ENCODE measurements at regions not wholly inside any gene's neighbourhood (a gene's known extent, or its start where the extent isn't known, plus 50 kb on each side); places are given as distances from the start of the nearest gene placed in this dataset.

DNA sequence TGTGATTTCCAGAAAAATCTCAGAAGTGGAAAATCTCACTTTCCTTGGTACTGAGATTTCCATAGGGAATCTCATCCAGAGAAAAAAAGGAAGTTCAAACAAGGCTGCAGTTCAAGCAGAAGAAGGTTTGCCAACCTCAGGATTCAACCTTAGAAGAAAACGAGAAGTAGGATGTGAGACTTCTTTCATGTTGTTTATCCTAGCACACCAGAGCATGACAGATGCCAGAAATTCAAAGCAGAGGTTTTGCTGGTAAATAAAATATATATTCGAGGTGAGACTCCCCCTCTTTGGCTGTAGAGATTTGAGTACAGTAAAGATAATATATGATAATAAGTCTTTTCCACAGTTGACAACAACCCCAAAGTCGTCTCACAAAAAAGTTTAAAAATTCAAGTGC, 116.9 kb upstream of the SMC2 start:
- Mint-ChIP-seq H3K9me3 (no peaks in the 10 kb centered on the region), H3K27me3 (no peaks in the 10 kb centered on the region), H3K4me3 (no peak overlapping the region), H3K4me1 (no peaks in the 10 kb centered on the region), H3K27ac (no peak overlapping the region), H3K36me3 (no peaks in the 10 kb centered on the region)
- DNase-seq: no peak
- CTCF ChIA-PET: no interaction called here

DNA sequence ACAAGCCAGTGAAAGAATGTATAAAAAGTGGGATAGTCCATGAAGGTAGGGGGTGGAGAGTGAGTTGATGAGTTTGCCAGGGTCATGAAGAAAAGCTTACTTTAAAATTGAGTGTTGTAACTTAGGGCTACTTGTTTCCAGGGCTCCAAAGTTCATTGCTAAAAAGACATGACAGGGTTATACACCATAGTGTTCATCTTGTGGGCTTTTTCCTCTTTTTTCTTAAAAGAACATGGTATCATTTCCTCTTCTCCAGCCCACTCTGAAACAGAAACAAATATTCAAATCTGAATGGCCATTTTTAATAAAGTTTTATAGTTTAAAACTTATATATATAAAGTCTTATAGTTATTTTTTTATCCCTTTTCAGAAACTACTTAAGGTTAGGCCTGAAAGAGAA, 115.7 kb upstream of the SMC2 start:
- CTCF ChIA-PET: no interaction called here
- no peaks in the 10 kb centered on the region for H3K9me3 Mint-ChIP-seq
- no peak overlapping the region for H3K4me3 Mint-ChIP-seq
- no peaks in the 10 kb centered on the region for H3K4me1 Mint-ChIP-seq
- H3K27ac Mint-ChIP-seq: no peak overlapping the region
- no peaks in the 10 kb centered on the region for H3K27me3 Mint-ChIP-seq
- DNase-seq: no peak
- no peaks in the 10 kb centered on the region for H3K36me3 Mint-ChIP-seq

DNA sequence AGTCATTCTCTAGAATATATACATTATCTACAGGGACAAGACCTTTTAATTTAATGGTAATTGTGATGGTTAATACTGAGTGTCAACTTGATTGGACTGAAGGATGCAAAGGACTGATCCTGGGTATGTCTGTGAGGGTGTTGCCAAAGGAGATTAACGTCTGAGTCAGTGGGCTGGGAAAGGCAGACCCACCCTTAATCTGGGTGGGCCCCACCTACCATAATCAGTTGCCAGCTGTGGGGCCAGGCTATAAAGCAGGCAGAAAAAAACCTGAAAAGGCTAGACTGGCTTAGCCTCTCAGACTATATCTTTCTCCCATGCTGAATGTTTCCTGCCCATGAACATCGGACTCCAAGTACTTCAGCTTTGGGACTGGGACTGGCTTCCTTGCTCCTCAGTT, 112.2 kb upstream of the SMC2 start:
- no peaks in the 10 kb centered on the region for H3K4me1 Mint-ChIP-seq
- no peak overlapping the region for H3K27ac Mint-ChIP-seq
- no peak for DNase-seq
- no peaks in the 10 kb centered on the region for H3K9me3 Mint-ChIP-seq
- no peaks in the 10 kb centered on the region for H3K36me3 Mint-ChIP-seq
- no peak overlapping the region for H3K4me3 Mint-ChIP-seq
- no peaks in the 10 kb centered on the region for H3K27me3 Mint-ChIP-seq
- CTCF ChIA-PET: no interaction called here

DNA sequence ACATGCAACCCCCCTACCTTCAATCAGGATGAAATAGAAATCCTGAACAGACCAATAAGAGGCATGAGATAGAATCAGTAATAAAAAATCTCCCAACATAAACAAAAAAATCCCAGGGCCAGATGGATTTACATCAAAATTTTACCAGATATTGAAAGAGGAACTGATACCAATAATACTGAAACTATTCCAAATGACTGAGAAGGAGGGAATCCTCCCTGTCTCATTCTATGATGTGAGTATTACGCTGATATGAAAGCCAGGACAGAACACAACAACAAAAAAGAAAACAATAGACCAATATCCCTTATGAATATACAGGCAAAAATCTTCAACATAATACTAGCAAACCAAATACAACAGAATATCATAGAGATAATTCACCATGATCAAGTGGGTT, 109.0 kb upstream of the SMC2 start:
- CTCF ChIA-PET: no interaction called here
- Mint-ChIP-seq H3K4me3 (no peak overlapping the region), H3K4me1 (no peaks in the 10 kb centered on the region), H3K9me3 (no peaks in the 10 kb centered on the region), H3K27ac (no peak overlapping the region), H3K36me3 (no peaks in the 10 kb centered on the region), H3K27me3 (no peaks in the 10 kb centered on the region)
- DNase-seq: no peak

DNA sequence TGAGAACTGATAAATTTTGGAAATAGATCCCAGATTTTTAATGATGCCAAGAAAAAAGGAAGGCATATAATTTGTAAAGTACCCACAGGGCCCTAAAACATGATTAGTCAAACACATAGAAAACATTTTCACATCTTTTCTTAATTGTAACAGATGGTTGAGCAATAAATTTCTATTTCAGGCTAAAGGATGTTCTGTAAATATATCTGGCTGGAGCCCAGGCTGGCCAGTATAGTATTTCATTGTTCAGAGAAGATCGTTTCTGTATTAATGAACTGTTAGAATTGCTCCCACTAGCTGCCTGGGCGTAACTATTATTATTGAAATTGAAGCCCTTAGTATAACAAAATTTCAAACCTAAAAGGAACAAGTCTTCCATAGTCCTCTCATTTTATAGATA, 105.3 kb upstream of the SMC2 start:
- Mint-ChIP-seq H3K9me3 (no peaks in the 10 kb centered on the region), H3K36me3 (no peaks in the 10 kb centered on the region), H3K27ac (no peak overlapping the region), H3K27me3 (no peaks in the 10 kb centered on the region), H3K4me3 (no peak overlapping the region), H3K4me1 (no peaks in the 10 kb centered on the region)
- CTCF ChIA-PET: no interaction called here
- no peak for DNase-seq

DNA sequence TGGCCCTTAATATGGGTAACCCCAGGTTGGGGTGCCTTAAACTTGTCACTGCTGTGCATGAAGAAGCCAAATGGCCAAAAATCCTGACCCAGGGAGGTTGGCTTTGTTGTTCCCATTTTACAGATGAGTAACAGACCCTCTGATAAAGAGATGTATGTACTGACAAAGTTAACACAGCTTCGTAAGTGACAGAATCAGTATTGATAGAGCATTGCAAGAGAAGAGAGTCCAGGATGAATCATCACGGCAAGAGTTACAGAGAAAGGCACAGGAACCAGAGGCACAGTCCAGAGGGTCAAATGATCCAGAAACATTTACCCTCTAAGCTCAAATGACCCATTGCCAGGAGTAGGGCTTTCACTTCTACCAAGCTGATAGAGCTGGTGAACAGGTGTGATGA, 103.8 kb upstream of the SMC2 start:
- DNase-seq: no peak
- Mint-ChIP-seq H3K27ac (no peak overlapping the region), H3K4me1 (no peaks in the 10 kb centered on the region), H3K4me3 (no peak overlapping the region), H3K9me3 (no peaks in the 10 kb centered on the region), H3K27me3 (no peaks in the 10 kb centered on the region), H3K36me3 (no peaks in the 10 kb centered on the region)
- CTCF ChIA-PET: no interaction called here

DNA sequence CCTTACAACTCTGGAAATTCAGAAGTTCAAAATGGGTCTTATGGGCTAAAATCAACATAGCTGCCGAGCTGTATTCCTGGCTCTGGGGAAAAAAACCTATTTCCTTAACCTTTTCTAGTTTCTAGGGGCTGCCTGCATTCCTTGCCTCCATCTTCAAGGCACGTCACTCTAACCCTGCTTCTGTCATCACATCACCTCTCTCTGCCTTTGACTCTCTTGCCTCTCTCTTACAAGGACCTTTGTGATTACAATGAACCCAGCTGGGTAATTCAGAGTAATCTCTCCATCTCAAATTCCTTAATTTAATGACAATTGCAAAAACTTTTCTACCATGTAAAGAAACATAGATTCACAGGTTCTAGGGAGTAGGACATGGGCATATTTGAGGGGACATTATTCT, 103.1 kb upstream of the SMC2 start:
- Mint-ChIP-seq H3K27me3 (no peaks in the 10 kb centered on the region), H3K27ac (no peak overlapping the region), H3K4me3 (no peak overlapping the region), H3K9me3 (no peaks in the 10 kb centered on the region), H3K4me1 (no peaks in the 10 kb centered on the region), H3K36me3 (no peaks in the 10 kb centered on the region)
- CTCF ChIA-PET: no interaction called here
- DNase-seq: no peak

DNA sequence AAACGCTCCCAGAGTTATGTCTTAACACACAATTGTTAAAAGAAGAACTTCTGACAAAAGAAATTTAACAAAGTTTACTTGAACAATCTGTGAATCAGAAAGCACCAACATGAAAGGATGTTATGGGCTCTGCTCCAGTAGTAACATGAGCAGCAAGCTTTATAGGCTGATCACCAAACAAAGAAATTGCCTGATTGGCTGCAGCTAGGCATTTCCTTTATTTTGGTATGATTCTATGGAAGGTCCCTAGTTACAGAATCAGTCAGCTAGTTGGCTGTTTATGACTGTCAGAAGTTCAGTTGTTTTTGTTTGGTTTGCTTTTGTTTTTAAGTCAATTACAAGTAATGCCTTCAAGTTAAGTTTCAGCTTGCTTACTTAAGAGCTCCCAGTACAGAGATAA, 102.4 kb upstream of the SMC2 start:
- Mint-ChIP-seq H3K27me3 (no peaks in the 10 kb centered on the region), H3K9me3 (no peaks in the 10 kb centered on the region), H3K27ac (no peak overlapping the region), H3K4me3 (no peak overlapping the region), H3K4me1 (no peaks in the 10 kb centered on the region), H3K36me3 (no peaks in the 10 kb centered on the region)
- CTCF ChIA-PET: no interaction called here
- DNase-seq: no peak

DNA sequence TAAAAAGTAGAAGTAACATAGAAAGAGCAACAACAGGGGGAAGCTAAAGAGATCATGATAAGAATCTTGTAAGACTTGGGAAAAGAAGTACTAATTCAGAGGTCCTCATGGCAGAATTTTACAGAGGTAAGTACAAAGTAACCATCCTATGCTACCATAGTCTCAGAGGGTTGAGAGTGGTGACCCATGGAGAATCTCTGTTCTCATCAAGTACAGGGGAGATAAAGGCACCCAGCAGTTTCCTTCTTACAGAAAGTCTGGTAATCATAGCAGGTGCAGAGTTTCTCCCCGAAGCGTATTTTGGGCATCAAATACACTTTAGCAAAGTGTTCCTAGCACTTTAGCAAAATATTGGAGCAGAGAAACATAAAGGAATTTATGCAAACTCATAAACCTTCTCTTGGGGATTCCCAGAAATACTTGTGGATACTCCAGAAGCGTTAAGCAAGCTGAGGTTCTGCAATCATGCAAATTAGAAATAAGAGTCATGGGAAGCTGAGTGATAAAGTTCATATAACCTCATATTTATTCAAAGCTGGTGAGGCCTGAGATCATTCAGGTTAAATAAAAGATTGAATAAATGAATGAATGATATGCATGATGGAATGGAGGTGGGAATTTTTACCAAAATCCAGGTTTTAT, 101.0 kb upstream of the SMC2 start:
- CTCF ChIA-PET: no interaction called here
- no peaks in the 10 kb centered on the region for H3K36me3 Mint-ChIP-seq
- no peak for DNase-seq
- no peaks in the 10 kb centered on the region for H3K4me1 Mint-ChIP-seq
- no peaks in the 10 kb centered on the region for H3K9me3 Mint-ChIP-seq
- no peak overlapping the region for H3K27ac Mint-ChIP-seq
- H3K4me3 Mint-ChIP-seq: no peak overlapping the region
- H3K27me3 Mint-ChIP-seq: no peaks in the 10 kb centered on the region

DNA sequence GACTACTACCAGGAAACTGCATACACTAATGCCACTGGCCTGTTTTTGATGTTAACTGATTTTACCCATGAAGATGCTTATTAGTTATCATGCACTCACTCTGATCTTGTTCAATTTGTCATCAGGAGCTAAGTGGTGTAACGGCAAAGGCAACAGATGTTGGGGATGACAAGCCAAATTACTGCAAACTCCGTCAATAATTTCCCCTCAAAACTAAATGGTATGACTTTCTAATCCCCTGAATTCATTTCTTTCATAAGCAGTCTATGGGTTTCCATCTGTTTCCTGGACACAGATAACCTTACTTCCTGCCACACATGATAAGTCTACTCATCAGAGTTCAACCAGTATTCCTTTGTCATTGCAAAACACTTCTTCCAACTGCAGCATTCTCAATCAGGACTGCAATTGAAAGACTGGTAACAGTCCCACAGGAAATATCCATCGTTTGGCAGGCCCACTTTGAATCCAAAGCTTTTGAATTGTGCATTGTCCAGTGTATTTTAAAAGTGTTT, 96.2 kb upstream of the SMC2 start:
- DNase-seq: no peak
- no peaks in the 10 kb centered on the region for H3K27me3 Mint-ChIP-seq
- no peak overlapping the region for H3K27ac Mint-ChIP-seq
- no peaks in the 10 kb centered on the region for H3K9me3 Mint-ChIP-seq
- CTCF ChIA-PET: no interaction called here
- H3K36me3 Mint-ChIP-seq: no peaks in the 10 kb centered on the region
- no peaks in the 10 kb centered on the region for H3K4me1 Mint-ChIP-seq
- H3K4me3 Mint-ChIP-seq: no peak overlapping the region

DNA sequence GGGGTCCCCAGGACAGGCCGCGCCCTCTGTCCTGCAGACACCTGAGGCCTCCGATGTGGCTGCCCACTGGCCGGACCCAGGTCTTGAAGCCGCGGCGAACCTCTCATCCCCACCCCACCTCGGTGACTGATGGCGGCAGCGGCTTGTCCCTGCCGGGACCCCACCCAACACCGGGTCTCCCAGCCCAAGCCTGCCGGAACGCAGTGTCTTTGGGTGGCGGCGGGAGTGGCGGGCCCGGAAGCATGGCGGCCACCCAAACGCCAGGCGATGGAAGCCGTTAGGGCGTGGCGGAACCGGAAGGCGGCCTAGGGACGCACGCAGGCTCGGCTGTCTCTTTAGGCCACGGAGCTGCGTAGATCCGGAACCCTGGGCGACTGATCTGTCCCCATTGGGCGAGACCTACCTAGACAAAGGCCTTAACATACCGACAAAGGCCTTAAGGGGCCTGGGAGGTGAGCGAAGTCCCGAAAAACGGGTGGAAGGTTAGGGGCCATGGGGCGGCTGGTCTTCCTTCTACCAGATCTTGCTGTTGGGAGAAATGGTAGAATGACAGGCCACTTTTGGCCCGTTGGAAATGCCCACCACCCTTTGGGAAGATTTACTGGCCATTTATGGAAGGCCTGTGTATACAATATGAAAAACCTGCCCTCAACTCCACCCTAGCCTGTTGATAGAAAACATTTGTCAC, 94.6 kb upstream of the SMC2 start:
- no peak overlapping the region for H3K4me3 Mint-ChIP-seq
- no peak overlapping the region for H3K27ac Mint-ChIP-seq
- CTCF ChIA-PET: no interaction called here
- no peaks in the 10 kb centered on the region for H3K36me3 Mint-ChIP-seq
- no peak for DNase-seq
- no peaks in the 10 kb centered on the region for H3K4me1 Mint-ChIP-seq
- H3K27me3 Mint-ChIP-seq: no peaks in the 10 kb centered on the region
- no peaks in the 10 kb centered on the region for H3K9me3 Mint-ChIP-seq

DNA sequence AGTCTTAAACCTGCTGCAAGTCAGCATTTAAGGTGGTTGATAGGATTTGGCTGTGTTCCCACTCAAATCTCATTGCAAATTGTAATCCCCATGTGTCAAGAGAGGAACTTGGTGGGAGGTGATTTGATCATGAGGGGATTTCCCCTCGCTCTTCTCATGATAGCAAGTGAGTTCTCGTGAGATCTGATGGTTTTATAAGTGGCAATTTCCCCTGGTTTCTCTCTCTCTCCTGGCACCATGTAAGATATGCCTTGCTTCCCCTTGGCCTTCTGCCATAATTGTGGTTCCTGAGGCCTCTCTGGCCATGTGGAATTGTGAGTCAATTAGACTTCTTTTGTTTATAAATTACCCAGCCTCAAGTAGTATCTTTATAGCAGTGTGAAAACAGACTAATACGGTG, 84.3 kb upstream of the SMC2 start:
- no peak for DNase-seq
- no peak overlapping the region for H3K4me3 Mint-ChIP-seq
- H3K27me3 Mint-ChIP-seq: no peaks in the 10 kb centered on the region
- CTCF ChIA-PET: no interaction called here
- H3K36me3 Mint-ChIP-seq: no peaks in the 10 kb centered on the region
- no peaks in the 10 kb centered on the region for H3K9me3 Mint-ChIP-seq
- no peak overlapping the region for H3K27ac Mint-ChIP-seq
- no peaks in the 10 kb centered on the region for H3K4me1 Mint-ChIP-seq

DNA sequence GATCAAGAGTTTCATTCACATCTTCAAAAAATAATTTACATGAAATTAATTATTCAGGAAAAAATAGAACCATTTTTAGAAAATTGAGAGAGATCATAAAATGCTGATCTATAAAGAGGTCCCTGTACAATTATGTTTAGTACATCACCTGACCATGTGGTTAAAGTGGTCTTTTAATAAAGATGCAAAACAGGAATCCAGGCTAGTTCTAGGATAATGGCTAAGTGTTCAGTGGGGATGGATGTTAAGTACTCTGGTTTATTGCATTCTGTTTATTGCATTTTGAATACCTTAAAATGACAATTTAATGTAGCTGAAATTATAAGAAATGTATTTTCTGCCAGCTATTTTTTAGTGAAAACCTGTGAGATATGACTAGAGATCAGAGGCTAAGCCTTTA, 72.0 kb upstream of the SMC2 start:
- CTCF ChIA-PET: no interaction called here
- H3K4me3 Mint-ChIP-seq: no peak overlapping the region
- H3K27me3 Mint-ChIP-seq: no peaks in the 10 kb centered on the region
- no peaks in the 10 kb centered on the region for H3K9me3 Mint-ChIP-seq
- DNase-seq: no peak
- no peaks in the 10 kb centered on the region for H3K36me3 Mint-ChIP-seq
- no peak overlapping the region for H3K27ac Mint-ChIP-seq
- no peaks in the 10 kb centered on the region for H3K4me1 Mint-ChIP-seq

DNA sequence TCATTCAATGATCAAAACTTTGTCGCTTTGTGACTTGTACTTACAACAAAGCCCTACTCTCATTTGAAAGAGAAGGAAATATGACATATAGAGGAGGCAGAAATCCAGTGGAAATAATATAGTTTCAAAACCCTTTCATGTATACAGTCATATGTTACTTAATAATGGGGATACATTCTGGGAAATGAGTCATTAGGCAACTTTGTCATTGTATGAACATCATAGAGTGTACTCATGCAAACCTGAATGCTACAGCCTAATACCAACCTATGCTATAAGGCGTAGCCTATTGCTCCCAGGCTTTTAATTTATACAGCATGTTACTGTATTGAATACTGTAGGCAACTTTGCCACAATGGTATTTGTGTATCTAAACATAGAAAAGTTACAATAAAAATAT, 69.0 kb upstream of the SMC2 start:
- no peak for DNase-seq
- Mint-ChIP-seq H3K27ac (no peak overlapping the region), H3K4me3 (no peak overlapping the region), H3K27me3 (no peaks in the 10 kb centered on the region), H3K9me3 (no peaks in the 10 kb centered on the region), H3K36me3 (no peaks in the 10 kb centered on the region), H3K4me1 (peaks cover 7% of the 10 kb centered on the region)
- CTCF ChIA-PET: no interaction called here

DNA sequence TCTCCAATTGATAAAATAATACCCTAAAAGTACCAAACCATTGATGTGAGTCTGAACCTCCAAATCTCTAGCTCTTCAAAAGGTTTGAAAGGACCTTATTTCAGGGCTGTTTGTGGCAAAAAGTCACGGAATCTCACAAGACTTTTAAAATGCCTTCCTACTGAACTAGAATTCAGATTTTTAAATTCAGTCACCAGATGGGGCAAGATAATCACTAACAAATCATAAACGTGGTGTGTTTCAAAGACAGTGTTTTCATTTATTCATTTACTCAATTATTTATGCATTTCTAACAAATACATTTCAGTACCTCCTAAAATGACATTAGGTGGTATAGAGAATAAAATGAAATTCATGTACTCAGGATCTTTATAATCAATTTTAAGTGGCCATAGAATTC, 68.2 kb upstream of the SMC2 start:
- H3K27me3 Mint-ChIP-seq: no peaks in the 10 kb centered on the region

More for the DNA sequence above, 68.2 kb upstream of the SMC2 start:
- DNase-seq: no peak
- CTCF ChIA-PET: no interaction called here
- H3K27ac Mint-ChIP-seq: no peak overlapping the region
- H3K9me3 Mint-ChIP-seq: no peaks in the 10 kb centered on the region
- H3K4me1 Mint-ChIP-seq: peaks cover 7% of the 10 kb centered on the region
- no peak overlapping the region for H3K4me3 Mint-ChIP-seq
- H3K36me3 Mint-ChIP-seq: no peaks in the 10 kb centered on the region

Measured in activated naive CD4-positive, alpha-beta T cell treated with anti-CD3 and anti-CD28 coated beads, Interleukin-2, amount 10 ng/mL, durations not matched to agents 7 days and 5 days (primary cell).